ENCODE measurements at regions not wholly inside any gene's neighbourhood (a gene's known extent, or its start where the extent isn't known, plus 50 kb on each side); places are given as distances from the start of the nearest gene placed in this dataset.

DNA sequence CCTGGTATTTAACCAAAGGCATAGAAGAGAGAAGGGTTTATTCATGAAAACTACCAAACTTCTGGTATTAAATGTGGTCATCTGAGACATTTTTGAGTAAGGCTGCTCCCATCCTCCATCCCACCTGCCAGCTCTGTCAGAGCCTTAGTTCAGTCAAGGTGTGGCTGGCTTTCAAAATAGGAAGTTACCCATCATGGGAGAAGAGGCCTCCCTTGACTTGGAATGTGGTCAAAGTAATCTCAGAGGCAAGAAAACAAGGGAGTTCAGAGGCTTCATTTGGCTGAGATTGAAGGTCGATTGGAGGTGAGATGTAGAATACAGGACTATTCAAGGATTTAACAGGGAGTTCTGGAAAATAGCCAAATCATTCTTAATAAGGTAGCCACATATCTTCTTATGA is 540.4 kb upstream of the ARRDC4 start:
- Histone ChIP-seq H3K36me3 (ENCODE audit: control insufficient read depth, insufficient read depth, low read length) (no peaks in the 10 kb centered on the region), H3K27ac (ENCODE audit: low read length) (no peak overlapping the region), H3K4me1 (ENCODE audit: control insufficient read depth, insufficient read depth, low read length) (no peaks in the 10 kb centered on the region), H3K9me3 (ENCODE audit: control insufficient read depth, low read depth, low read length) (no peaks in the 10 kb centered on the region), H3K4me3 (ENCODE audit: low read length) (no peak overlapping the region), H3K27me3 (ENCODE audit: control insufficient read depth, insufficient read depth, low read length) (no peaks in the 10 kb centered on the region)
- no peak for DNase-seq
- 100% methylated on average over 1 of the region's 1 CpG for WGBS (ENCODE audit: insufficient coverage, low lambda C conversion rate)

DNA sequence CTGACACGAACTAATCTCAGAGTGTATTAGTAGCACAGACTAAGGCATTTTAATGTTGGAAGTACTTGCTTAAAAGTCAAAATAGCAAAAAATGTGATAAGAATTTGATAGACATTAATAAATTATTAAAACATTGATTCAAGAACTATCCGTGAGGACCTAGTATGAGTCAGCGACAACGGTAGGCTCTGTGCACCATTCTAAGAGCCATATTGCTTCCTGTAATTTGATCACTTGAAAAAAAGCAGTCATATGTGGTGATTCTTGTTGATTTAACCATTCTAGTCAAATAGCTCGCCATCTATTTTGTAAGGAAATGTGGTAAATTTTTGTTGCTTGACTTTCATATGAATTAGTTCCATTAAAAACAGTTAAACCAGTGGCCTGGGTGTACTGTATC is 534.9 kb upstream of the ARRDC4 start:
- DNase-seq, result no peak
- Histone ChIP-seq H3K4me3 (ENCODE audit: low read length) (no peak overlapping the region), H3K27me3 (ENCODE audit: control insufficient read depth, insufficient read depth, low read length) (no peaks in the 10 kb centered on the region), H3K4me1 (ENCODE audit: control insufficient read depth, insufficient read depth, low read length) (no peaks in the 10 kb centered on the region), H3K27ac (ENCODE audit: low read length) (no peak overlapping the region), H3K9me3 (ENCODE audit: control insufficient read depth, low read depth, low read length) (no peaks in the 10 kb centered on the region), H3K36me3 (ENCODE audit: control insufficient read depth, insufficient read depth, low read length) (no peaks in the 10 kb centered on the region)
- 100% methylated on average over 2 of the region's 5 CpGs for WGBS (ENCODE audit: insufficient coverage, low lambda C conversion rate)

- Histone ChIP-seq H3K27ac (ENCODE audit: low read length) (no peak overlapping the region), H3K36me3 (ENCODE audit: control insufficient read depth, insufficient read depth, low read length) (no peaks in the 10 kb centered on the region), H3K27me3 (ENCODE audit: control insufficient read depth, insufficient read depth, low read length) (no peaks in the 10 kb centered on the region), H3K4me1 (ENCODE audit: control insufficient read depth, insufficient read depth, low read length) (no peaks in the 10 kb centered on the region), H3K4me3 (ENCODE audit: low read length) (no peak overlapping the region), H3K9me3 (ENCODE audit: control insufficient read depth, low read depth, low read length) (no peaks in the 10 kb centered on the region)
- DNase-seq, result no peak
- WGBS (ENCODE audit: insufficient coverage, low lambda C conversion rate), result no CpG with 5 or more reads among the region's 1 CpG
Measured at GRCh38 chr15:97443101-97443500, 517.4 kb upstream of the ARRDC4 start.

- no peak for DNase-seq
- 65% methylated on average over 2 of the region's 3 CpGs for WGBS (ENCODE audit: insufficient coverage, low lambda C conversion rate)
- Histone ChIP-seq H3K4me1 (ENCODE audit: control insufficient read depth, insufficient read depth, low read length) (no peaks in the 10 kb centered on the region), H3K27me3 (ENCODE audit: control insufficient read depth, insufficient read depth, low read length) (no peaks in the 10 kb centered on the region), H3K36me3 (ENCODE audit: control insufficient read depth, insufficient read depth, low read length) (no peaks in the 10 kb centered on the region), H3K4me3 (ENCODE audit: low read length) (no peak overlapping the region), H3K27ac (ENCODE audit: low read length) (no peak overlapping the region), H3K9me3 (ENCODE audit: control insufficient read depth, low read depth, low read length) (peaks cover 7% of the 10 kb centered on the region)
Measured at GRCh38 chr15:97446138-97446537, 514.4 kb upstream of the ARRDC4 start.

- Histone ChIP-seq H3K4me1 (ENCODE audit: control insufficient read depth, insufficient read depth, low read length) (no peaks in the 10 kb centered on the region), H3K27ac (ENCODE audit: low read length) (no peak overlapping the region), H3K36me3 (ENCODE audit: control insufficient read depth, insufficient read depth, low read length) (no peaks in the 10 kb centered on the region), H3K4me3 (ENCODE audit: low read length) (no peak overlapping the region), H3K9me3 (ENCODE audit: control insufficient read depth, low read depth, low read length) (no peaks in the 10 kb centered on the region), H3K27me3 (ENCODE audit: control insufficient read depth, insufficient read depth, low read length) (no peaks in the 10 kb centered on the region)
- 97% methylated on average over 3 of the region's 7 CpGs for WGBS (ENCODE audit: insufficient coverage, low lambda C conversion rate)
- DNase-seq, result no peak
Measured at GRCh38 chr15:97456521-97457202, 503.8 kb upstream of the ARRDC4 start.

DNA sequence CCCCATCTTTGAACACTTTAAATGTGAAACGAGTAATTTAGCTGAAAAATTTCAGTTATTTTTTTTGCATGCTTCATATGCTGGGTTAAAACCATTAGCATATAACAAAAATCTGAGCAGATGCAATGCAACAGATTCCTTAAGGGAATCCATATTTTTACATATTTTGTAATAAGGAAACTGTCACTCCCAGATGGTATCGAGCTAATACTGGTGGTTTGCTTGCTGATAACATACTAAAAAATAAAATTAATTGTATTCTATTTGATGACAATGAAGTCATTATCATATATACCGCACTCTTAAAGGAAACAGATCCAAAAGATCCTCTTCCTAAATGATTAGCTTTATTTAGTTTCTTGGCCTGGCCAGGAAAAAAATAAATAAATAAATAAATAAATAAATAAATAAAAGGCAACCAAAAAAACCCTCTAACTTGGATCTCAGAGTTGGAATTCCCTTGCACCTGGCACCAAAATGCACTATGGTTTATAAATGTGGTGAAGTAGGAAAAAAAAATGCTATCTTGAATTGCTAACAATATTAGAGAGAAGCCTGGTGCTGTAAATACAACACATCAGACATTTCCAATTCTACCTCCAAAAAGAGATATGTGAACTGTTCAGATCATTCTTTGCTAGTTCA is 503.2 kb upstream of the ARRDC4 start:
- H3K4me3 ChIP-seq (ENCODE audit: low read length), result no peak overlapping the region
- no peaks in the 10 kb centered on the region for H3K27me3 ChIP-seq (ENCODE audit: control insufficient read depth, insufficient read depth, low read length)
- no peak for DNase-seq
- no peaks in the 10 kb centered on the region for H3K36me3 ChIP-seq (ENCODE audit: control insufficient read depth, insufficient read depth, low read length)
- no peak overlapping the region for H3K27ac ChIP-seq (ENCODE audit: low read length)
- 100% methylated on average over 1 of the region's 3 CpGs for WGBS (ENCODE audit: insufficient coverage, low lambda C conversion rate)
- no peaks in the 10 kb centered on the region for H3K9me3 ChIP-seq (ENCODE audit: control insufficient read depth, low read depth, low read length)
- no peaks in the 10 kb centered on the region for H3K4me1 ChIP-seq (ENCODE audit: control insufficient read depth, insufficient read depth, low read length)

- no peak for DNase-seq
- Histone ChIP-seq H3K36me3 (ENCODE audit: control insufficient read depth, insufficient read depth, low read length) (no peaks in the 10 kb centered on the region), H3K4me3 (ENCODE audit: low read length) (no peak overlapping the region), H3K27ac (ENCODE audit: low read length) (no peak overlapping the region), H3K9me3 (ENCODE audit: control insufficient read depth, low read depth, low read length) (no peaks in the 10 kb centered on the region), H3K27me3 (ENCODE audit: control insufficient read depth, insufficient read depth, low read length) (no peaks in the 10 kb centered on the region), H3K4me1 (ENCODE audit: control insufficient read depth, insufficient read depth, low read length) (no peaks in the 10 kb centered on the region)
- WGBS (ENCODE audit: insufficient coverage, low lambda C conversion rate), result no CpG with 5 or more reads among the region's 1 CpG
Measured at GRCh38 chr15:97459771-97460170, 500.7 kb upstream of the ARRDC4 start.

DNA sequence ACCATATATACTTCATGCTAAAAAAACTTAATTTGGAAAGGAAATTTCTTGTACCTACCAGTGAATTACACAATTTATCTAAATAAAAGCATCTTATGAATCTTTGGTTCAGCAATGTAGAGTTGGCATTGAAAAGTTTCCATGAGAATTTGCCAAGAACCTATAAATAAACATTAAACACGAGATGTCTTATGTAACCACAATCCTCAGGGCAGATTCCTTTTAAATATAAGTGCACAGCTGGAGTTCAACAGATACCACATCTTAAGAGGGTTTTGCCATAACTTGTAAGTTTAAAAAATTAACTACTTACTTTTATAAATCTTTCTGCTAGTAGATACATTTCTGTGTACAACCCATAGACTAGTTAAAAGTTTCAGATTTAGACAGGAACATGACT is 499.3 kb upstream of the ARRDC4 start:
- Histone ChIP-seq H3K36me3 (ENCODE audit: control insufficient read depth, insufficient read depth, low read length) (no peaks in the 10 kb centered on the region), H3K27ac (ENCODE audit: low read length) (no peak overlapping the region), H3K4me1 (ENCODE audit: control insufficient read depth, insufficient read depth, low read length) (no peaks in the 10 kb centered on the region), H3K9me3 (ENCODE audit: control insufficient read depth, low read depth, low read length) (no peaks in the 10 kb centered on the region), H3K4me3 (ENCODE audit: low read length) (no peak overlapping the region), H3K27me3 (ENCODE audit: control insufficient read depth, insufficient read depth, low read length) (no peaks in the 10 kb centered on the region)
- no peak for DNase-seq
- WGBS (ENCODE audit: insufficient coverage, low lambda C conversion rate), result no CpG with 5 or more reads among the region's 1 CpG

DNA sequence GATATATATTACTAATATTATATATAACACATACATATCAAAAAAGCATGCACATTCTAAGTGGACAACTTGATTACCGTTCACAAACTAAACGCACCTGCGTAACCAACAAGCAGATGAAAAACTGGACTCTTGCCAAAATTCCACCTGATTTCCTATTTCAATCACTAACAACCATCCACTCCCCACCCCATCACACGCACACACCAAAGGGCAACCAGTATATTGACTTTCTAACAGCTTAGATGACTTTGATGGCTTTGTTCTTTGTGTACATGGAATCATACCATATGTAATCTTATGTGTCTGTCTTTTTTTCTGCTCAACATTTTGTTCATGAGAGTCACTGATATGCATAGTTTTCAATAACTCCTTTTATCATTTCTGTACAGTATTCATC is 496.8 kb upstream of the ARRDC4 start:
- Histone ChIP-seq H3K27me3 (ENCODE audit: control insufficient read depth, insufficient read depth, low read length) (no peaks in the 10 kb centered on the region), H3K4me1 (ENCODE audit: control insufficient read depth, insufficient read depth, low read length) (no peaks in the 10 kb centered on the region), H3K36me3 (ENCODE audit: control insufficient read depth, insufficient read depth, low read length) (no peaks in the 10 kb centered on the region), H3K4me3 (ENCODE audit: low read length) (no peak overlapping the region), H3K27ac (ENCODE audit: low read length) (no peak overlapping the region), H3K9me3 (ENCODE audit: control insufficient read depth, low read depth, low read length) (no peaks in the 10 kb centered on the region)
- WGBS (ENCODE audit: insufficient coverage, low lambda C conversion rate), result 20% methylated on average over 1 of the region's 4 CpGs
- peak; percentile 16 to 62 for DNase-seq

GRCh38 chr15:97470417-97470816 is 490.1 kb upstream of the ARRDC4 start:
- Histone ChIP-seq H3K4me3 (ENCODE audit: low read length) (no peak overlapping the region), H3K36me3 (ENCODE audit: control insufficient read depth, insufficient read depth, low read length) (no peaks in the 10 kb centered on the region), H3K4me1 (ENCODE audit: control insufficient read depth, insufficient read depth, low read length) (no peaks in the 10 kb centered on the region), H3K27ac (ENCODE audit: low read length) (no peak overlapping the region), H3K9me3 (ENCODE audit: control insufficient read depth, low read depth, low read length) (no peaks in the 10 kb centered on the region), H3K27me3 (ENCODE audit: control insufficient read depth, insufficient read depth, low read length) (no peaks in the 10 kb centered on the region)
- DNase-seq, result no peak

GRCh38 chr15:97473627-97474026 is 486.9 kb upstream of the ARRDC4 start:
- Histone ChIP-seq H3K4me3 (ENCODE audit: low read length) (no peak overlapping the region), H3K4me1 (ENCODE audit: control insufficient read depth, insufficient read depth, low read length) (no peaks in the 10 kb centered on the region), H3K9me3 (ENCODE audit: control insufficient read depth, low read depth, low read length) (no peaks in the 10 kb centered on the region), H3K27ac (ENCODE audit: low read length) (peak overlapping the region; percentile 23), H3K27me3 (ENCODE audit: control insufficient read depth, insufficient read depth, low read length) (no peaks in the 10 kb centered on the region), H3K36me3 (ENCODE audit: control insufficient read depth, insufficient read depth, low read length) (no peaks in the 10 kb centered on the region)
- no CpG with 5 or more reads among the region's 1 CpG for WGBS (ENCODE audit: insufficient coverage, low lambda C conversion rate)
- DNase-seq, result peak; percentile 15 to 62

All from large intestine (tissue), 3 donors.